Ramos (cell line): ENCODE measurements at regions not wholly inside any gene's neighbourhood (a gene's known extent, or its start where the extent isn't known, plus 50 kb on each side); places are given as distances from the start of the nearest gene placed in this dataset.

Source experiments
- in situ Hi-C: fragments of 300-500 bp; cut with MboI; formaldehyde crosslinking; loops from one replicate; pipeline ENCODE4 v1.14.3; 2022; ENCODE audit warnings: low sequenced_read_pairs; ENCODE audit not compliant: unreplicated experiment

DNA sequence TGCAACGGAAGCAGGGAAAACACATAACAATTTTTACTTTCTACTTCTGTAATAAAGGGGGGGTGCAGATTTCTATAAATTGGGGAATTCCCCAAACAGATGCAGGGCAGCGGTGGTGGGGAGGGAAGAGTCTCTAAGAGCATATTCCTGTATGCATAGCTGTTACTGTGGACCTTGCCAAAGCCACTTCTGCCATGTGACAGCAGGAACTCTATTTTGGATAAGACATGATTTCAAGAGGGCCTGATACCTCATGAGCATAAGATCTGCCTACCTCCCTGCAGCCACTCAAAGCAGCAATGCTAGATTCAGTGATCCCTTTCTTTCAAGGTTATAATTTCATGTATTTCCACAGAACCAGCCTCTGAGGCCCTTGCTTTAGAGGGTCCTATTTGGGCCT lies 86.2 kb upstream of the CNKSR3 start:
- in situ Hi-C loops: no loop called here

DNA sequence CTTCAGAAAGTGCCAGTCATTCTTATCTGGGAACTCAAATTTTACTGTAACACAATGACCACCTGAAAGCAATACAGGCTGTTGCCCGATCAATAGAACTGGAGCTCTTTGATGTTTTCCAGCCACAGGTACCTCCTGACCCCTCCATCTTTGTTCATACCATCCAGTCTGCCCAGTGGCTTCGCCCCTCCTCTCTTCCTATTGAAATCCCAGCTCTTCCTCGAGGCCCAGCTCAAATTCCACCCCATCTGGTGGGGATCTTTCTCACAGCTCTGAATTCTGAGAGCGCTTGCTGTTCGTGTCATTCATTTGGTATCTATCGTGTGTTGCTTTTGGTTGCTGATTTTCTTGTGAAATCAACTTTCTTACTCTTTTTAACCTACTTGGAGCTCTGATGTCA lies 87.9 kb upstream of the CNKSR3 start:
- in situ Hi-C loops: no loop called here

- in situ Hi-C loops: no loop called here
Measured at GRCh38 chr6:154602296-154602695, 91.8 kb upstream of the CNKSR3 start.

- in situ Hi-C loops: no loop called here
Measured at GRCh38 chr6:154602708-154603107, 92.2 kb upstream of the CNKSR3 start.

DNA sequence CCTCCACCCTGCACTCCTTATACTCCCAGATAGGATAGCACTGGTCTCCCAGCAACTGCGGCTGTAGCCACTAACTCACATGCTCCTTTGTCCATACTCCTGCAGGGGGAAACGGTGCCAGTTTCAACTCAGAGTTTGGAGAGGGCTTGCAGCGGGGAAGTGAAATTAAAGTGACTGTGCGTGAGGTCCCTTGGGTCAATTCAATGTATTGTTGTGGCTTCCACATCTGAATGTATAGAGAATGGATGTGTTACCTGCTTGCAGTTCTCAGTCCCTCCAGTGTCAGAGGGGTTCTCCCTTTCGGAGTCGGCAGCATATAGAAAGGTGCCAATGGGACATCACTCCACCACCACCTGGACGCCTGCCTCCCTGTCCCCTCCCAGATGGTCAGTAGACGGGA lies 93.6 kb upstream of the CNKSR3 start:
- in situ Hi-C loops: no loop called here

GRCh38 chr6:154605178-154605881 lies 94.8 kb upstream of the CNKSR3 start:
- in situ Hi-C loops: no loop called here

- in situ Hi-C loops: no loop called here
Measured at GRCh38 chr6:154605882-154606370, 95.4 kb upstream of the CNKSR3 start.

DNA sequence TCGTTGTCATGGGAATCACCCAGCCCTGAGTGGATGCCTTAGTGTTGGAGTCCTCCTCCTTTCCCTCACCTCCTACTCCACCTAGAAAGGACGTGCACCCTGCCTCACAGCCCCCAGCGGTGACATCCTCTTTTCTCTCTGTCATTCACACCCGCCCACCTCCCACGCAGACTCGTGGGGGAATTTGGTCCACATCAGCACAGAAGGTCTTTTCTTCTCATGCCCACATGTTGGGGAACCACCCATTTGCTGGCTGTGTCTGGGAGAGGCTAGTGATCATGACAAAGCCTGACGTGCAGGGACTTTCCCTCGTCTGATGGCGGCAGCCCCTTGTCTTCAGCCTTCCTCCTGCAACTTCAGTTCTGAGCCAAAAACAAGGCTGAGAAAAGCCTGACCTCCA lies 96.0 kb upstream of the CNKSR3 start:
- in situ Hi-C loops: no loop called here

DNA sequence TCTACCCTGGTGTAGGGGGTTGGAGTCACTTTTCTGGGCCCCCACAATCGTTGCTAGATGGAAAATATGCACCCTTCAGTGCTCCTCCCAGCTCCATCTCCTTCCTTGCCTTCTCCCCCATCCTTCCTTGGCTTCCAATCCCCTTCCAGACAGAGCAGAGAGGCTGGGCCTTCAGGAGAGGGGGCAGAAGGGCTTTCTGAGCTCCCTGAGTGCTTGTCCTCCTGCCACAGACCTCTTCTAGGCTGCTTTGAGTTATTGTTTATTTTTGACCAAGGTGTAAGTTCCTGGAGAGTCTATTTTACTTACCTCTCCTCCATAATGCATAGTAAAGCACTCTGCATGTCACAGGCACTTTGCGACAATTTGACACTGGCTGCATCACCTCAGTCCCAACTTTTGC lies 96.4 kb upstream of the CNKSR3 start:
- in situ Hi-C loops: no loop called here

- in situ Hi-C loops: no loop called here
Measured at GRCh38 chr6:154611241-154611640, 100.8 kb upstream of the CNKSR3 start.

DNA sequence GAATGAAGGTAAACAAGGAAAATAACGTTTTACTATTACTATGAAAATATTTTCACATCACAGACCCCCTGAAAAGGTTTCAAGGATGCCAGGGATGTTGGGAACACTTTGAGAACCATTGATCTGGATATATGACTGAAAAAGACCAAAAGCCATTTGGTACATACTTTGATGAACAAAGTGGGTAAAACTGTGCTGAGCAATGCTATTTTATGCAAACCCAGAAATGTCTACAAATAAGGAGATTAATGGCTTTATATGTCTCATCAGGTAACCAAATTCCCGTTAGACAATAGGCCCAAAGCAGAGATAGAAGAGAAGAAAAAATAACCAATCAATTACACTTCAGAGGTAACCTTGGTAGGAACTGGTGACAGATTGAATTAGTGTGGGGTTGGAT lies 101.4 kb upstream of the CNKSR3 start:
- in situ Hi-C loops: no loop called here

GRCh38 chr6:154613137-154613676 lies 102.7 kb upstream of the CNKSR3 start:
- in situ Hi-C loops: no loop called here

DNA sequence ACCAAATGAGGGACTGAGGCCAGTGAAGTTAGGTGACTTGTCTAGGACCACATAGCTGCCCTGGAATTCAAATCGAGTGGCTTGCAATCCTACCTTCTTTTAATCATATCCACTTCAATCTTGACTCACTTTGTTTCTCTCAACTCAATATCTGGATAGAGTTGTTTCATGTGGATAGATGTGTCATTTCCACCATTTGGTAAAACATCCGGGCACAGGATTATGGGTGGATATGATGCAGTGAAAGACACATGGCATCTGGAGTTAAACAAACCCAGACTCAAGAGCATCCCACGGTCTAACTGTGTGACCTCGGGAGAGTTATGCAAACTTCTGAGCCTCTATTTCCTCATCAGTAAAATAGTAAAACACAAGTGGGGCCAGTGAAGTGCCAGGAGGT lies 103.6 kb upstream of the CNKSR3 start:
- in situ Hi-C loops: no loop called here

GRCh38 chr6:154614641-154615040 lies 104.2 kb upstream of the CNKSR3 start:
- in situ Hi-C loops: no loop called here

DNA sequence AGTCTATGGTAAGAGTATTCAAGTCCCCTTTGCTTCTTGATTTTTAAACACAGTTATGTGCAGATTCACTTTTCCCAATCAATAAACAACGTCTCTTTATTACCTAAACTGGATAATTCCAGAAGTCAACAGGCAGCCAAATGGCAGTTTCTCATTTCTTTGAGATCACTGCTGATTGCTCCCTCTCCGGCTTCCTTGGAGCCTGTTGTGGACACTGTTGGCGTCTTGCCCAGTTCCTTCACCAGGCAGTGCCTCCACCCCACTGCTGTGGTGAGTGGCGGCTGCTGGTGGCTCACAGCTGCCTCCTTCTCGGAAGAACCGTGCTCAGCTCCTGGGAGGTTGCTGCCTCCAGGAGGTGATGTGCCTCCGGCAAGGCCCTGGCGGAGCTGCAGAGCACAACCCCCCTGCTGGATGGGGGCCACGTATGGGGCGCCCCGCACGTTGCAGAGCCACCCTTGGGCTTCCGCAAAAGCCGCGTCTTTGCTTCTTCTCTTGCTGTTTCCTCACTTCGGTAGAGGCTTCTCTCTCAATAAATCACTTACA lies 105.1 kb upstream of the CNKSR3 start:
- in situ Hi-C loops: no loop called here

DNA sequence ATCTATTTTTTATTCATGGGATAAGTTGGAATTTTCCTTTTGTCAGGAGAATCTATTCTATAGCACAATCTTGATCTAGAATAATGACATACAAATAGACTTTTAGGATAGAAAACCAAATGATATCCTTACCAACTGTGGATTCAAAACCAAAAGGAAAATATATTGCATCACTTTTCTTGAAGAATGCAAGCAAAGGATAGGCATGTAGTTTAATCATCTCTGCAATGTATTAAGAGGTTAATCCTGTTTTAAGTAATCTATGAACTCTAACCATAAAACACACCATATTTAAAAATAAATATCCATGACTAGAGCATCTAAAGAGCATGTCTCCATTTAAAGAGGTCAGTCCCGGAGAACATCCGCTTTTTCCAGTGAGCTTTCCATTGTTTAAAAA lies 106.7 kb upstream of the CNKSR3 start:
- in situ Hi-C loops: no loop called here

DNA sequence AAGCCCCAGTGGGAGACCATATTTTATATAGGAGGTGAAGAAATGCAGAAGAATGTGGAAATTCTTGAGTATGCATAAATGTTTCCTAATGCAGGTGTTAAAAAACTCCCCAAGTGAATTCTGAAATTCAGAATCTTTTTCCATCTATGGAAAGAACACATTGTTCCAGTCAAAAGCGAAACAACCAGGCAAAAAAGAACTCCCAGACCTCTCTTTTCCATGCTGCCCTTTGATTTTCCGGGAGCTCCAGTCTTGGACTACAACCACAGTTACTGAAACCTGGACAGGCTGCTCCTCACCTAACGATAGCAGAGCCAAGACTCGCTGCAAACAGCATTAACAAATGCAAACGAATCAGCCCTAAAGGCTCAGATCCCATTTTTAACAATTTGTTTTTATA lies 108.7 kb upstream of the CNKSR3 start:
- in situ Hi-C loops: no loop called here

DNA sequence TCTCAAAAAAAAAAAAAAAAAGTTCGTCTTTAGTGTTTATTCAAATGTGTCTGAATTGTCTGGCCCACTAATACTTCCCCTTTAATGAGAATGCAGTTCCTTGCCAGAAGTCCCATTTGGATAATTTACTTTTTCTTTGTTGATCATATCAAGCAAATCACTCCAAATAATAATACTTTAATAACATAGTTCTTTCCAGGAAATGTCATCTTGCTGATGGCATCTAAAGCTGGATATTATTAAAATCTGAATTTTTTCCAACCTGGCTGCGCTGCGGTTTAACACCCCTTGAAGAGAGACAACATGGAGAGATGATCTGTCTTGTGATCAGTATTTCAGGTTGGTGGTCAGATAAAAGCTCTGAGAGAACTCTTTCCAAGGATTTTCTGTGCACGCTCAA lies 111.2 kb upstream of the CNKSR3 start:
- in situ Hi-C loops: no loop called here

DNA sequence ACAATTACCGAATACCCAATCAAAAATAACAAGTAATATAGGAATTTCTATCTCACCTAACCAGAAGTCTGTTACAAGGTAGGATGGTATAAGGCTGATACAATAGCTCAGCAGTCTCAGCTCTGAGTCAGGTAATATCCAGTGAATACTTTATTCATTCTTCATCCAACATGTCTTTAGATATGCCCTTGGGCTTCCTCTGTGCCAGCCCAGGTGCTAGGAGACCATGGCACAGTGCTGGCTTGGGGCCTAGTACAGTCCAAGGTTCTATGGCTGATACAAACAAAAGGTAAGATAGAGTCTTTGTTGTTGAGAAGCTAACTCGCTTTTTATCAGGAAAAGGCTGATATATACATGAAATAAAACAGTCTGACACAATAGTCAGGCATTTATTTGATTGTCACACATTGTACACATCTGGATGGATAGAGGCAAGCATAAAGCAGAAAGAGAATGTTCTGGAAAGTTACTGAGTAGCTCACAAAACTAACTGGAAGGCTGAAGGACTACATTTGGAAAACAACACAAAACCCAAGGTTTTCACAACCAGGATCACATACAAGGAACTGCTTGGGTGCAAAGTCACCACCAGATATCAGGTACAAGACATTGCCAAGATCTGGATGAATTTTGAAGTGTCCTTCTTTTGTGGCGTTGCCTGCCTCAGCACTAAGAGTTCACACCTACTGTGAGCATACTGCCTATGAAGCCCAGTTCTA lies 110.4 kb upstream of the SCAF8 start:
- in situ Hi-C loops: no loop called here

- in situ Hi-C loops: no loop called here
Measured at GRCh38 chr6:154623391-154623790, 109.8 kb upstream of the SCAF8 start.

DNA sequence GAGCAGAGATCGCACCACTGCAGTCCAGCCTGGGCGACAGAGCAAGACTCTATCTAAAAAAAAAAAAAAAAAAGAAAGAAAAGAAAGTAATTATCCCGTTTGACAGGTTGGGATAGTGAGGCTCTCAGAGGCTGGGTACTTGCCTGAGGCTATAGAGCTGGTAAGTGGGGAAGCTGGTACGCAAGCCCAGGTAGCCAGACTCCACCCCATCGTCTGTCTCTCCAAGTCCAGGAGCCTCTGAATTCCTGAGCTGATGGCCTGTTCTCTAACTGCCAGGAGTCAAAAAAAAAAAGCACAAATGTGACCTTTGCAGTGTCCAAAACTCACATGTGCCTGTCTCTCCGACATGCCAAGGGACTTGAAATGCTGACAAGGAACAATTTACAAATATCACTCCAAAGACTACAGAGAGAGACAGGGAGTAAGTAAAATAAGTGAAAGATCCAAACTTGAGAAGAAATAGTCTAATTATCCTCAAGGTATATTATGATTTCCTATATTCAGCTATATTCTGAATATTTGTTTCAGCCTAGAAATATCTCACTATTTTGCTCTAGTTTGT lies 109.1 kb upstream of the SCAF8 start:
- in situ Hi-C loops: no loop called here
